HL-60 (cell line): ENCODE measurements at regions not wholly inside any gene's neighbourhood (a gene's known extent, or its start where the extent isn't known, plus 50 kb on each side); places are given as distances from the start of the nearest gene placed in this dataset.

Experiments
- DNase-seq, 2 experiments: peaks; one replicate each; pipeline ENCODE4 v3.0.0-alpha.2; 2010 to 2020; ENCODE audit warnings: low read depth in 1 of 2, low spot score in 1 of 2
- H3K27ac ChIP-seq: fragments of 250-450 bp; sonication (Bioruptor Pico); replicated peaks from 2 replicates; pipeline ENCODE4 v1.5.1; 2020; ENCODE audit warnings: mild to moderate bottlenecking, moderate library complexity
- H3K27me3 ChIP-seq: fragments of 250-450 bp; sonication (Bioruptor Pico); 2 replicates; pipeline ENCODE4 v1.5.1; 2021; ENCODE audit warnings: mild to moderate bottlenecking, moderate library complexity; ENCODE audit not compliant: insufficient read depth, poor library complexity, severe bottlenecking
- H3K4me3 ChIP-seq: replicated peaks from 2 replicates; pipeline ENCODE4 v1.5.1; 2011; ENCODE audit warnings: mild to moderate bottlenecking, control low read depth, low read length; ENCODE audit not compliant: insufficient read depth
- CTCF ChIP-seq: IDR thresholded peaks from one replicate; pipeline ENCODE4 v1.5.1; 2011; ENCODE audit warnings: low read length, control low read depth, inconsistent platforms; ENCODE audit not compliant: insufficient read depth
- GABPA ChIP-seq: IDR thresholded peaks from 2 replicates; pipeline ENCODE4 v1.6.1; 2012; ENCODE audit warnings: low read depth
- POLR2AphosphoS5 ChIP-seq: IDR thresholded peaks from 2 replicates; pipeline ENCODE4 v1.6.1; 2012; ENCODE audit warnings: low read depth
- REST ChIP-seq: IDR thresholded peaks from 2 replicates; pipeline ENCODE4 v1.6.1; 2012; ENCODE audit warnings: low read depth; ENCODE audit not compliant: insufficient replicate concordance
- SPI1 ChIP-seq: IDR thresholded peaks from 2 replicates; pipeline ENCODE4 v1.6.1; 2012; ENCODE audit warnings: low read depth, mild to moderate bottlenecking, borderline replicate concordance

- Histone ChIP-seq H3K27me3 (no peaks in the 10 kb centered on the region), H3K4me3 (no peak overlapping the region), H3K27ac (no peak overlapping the region)
- TF ChIP-seq SPI1 (no peak), GABPA (no peak), CTCF (no peak), REST (no peak)
- DNase-seq, result no peak
Measured at GRCh38 chr2:9113262-9113661, 93.3 kb upstream of the ASAP2 start.

GRCh38 chr2:9112079-9112721 is 94.4 kb upstream of the ASAP2 start:
- TF ChIP-seq CTCF (no peak), SPI1 (no peak), GABPA (no peak), POLR2AphosphoS5 (no peak)
- H3K27ac ChIP-seq, result no peak overlapping the region
- DNase-seq, result no peak
- no peak overlapping the region for H3K4me3 ChIP-seq
- no peaks in the 10 kb centered on the region for H3K27me3 ChIP-seq

- Histone ChIP-seq H3K27me3 (no peaks in the 10 kb centered on the region), H3K27ac (no peak overlapping the region), H3K4me3 (no peak overlapping the region)
- TF ChIP-seq REST (no peak), CTCF (no peak), POLR2AphosphoS5 (no peak), SPI1 (no peak), GABPA (no peak)
- no peak for DNase-seq
Measured at GRCh38 chr2:9110893-9111569, 95.6 kb upstream of the ASAP2 start.
